Liver (tissue), 8 donors: ENCODE measurements at regions not wholly inside any gene's neighbourhood (a gene's known extent, or its start where the extent isn't known, plus 50 kb on each side); places are given as distances from the start of the nearest gene placed in this dataset.

Source experiments
- DNase-seq: peaks from one replicate; pipeline ENCODE4 v3.0.0-alpha.2; 2017; ENCODE audit warnings: low spot score
- H3K27ac ChIP-seq, 2 donors: one replicate each; pipeline ENCODE4 v1.7.0; 2013; ENCODE audit warnings: inconsistent platforms in 2 of 2, low read length in 2 of 2, control low read depth in 1 of 2, low read depth in 1 of 2, mild to moderate bottlenecking in 1 of 2
- H3K27me3 ChIP-seq, 4 donors: one replicate each; pipeline versions ENCODE4 v1.6.1 to v1.7.0; 2013; ENCODE audit warnings: low read length in 3 of 4, inconsistent platforms in 1 of 4, mild to moderate bottlenecking in 1 of 4, moderate library complexity in 1 of 4; ENCODE audit not compliant: control insufficient read depth in 4 of 4, insufficient read depth in 4 of 4
- H3K36me3 ChIP-seq, 4 donors: one replicate each; pipeline versions ENCODE4 v1.6.1 to v1.7.0; 2013; ENCODE audit warnings: low read length in 3 of 4, mild to moderate bottlenecking in 3 of 4, low read depth in 1 of 4, moderate library complexity in 1 of 4; ENCODE audit not compliant: control insufficient read depth in 4 of 4, insufficient read depth in 3 of 4
- H3K4me1 ChIP-seq, 4 donors: one replicate each; pipeline versions ENCODE4 v1.6.1 to v1.7.0; 2013; ENCODE audit warnings: low read length in 3 of 4, mild to moderate bottlenecking in 3 of 4, moderate library complexity in 1 of 4; ENCODE audit not compliant: control insufficient read depth in 4 of 4, insufficient read depth in 4 of 4
- H3K4me3 ChIP-seq, 3 donors: one replicate each; pipeline versions ENCODE4 v1.6.1 to v1.7.0; 2013; ENCODE audit warnings: low read length in 3 of 3, control low read depth in 1 of 3, low read depth in 1 of 3, mild to moderate bottlenecking in 1 of 3
- H3K9ac ChIP-seq, 2 donors: one replicate each; pipeline ENCODE4 v1.7.0; 2013; ENCODE audit warnings: low read length in 2 of 2, mild to moderate bottlenecking in 2 of 2, moderate library complexity in 2 of 2, control low read depth in 1 of 2, low read depth in 1 of 2
- H3K9me3 ChIP-seq, 4 donors: one replicate each; pipeline versions ENCODE4 v1.6.1 to v1.7.0; 2013; ENCODE audit warnings: low read length in 3 of 4; ENCODE audit not compliant: control insufficient read depth in 4 of 4
- ATF3 ChIP-seq: IDR thresholded peaks from 2 replicates; pipeline ENCODE4 v1.6.1; 2016; ENCODE audit warnings: antibody characterized with exemption
- CTCF ChIP-seq: fragments of 150-350 bp; IDR thresholded peaks from 2 replicates; pipeline ENCODE4 v1.5.1; 2017; ENCODE audit warnings: improper control_type of control experiment, low read depth, low read length; ENCODE audit not compliant: missing input control
- FOXA1 ChIP-seq: IDR thresholded peaks from 2 replicates; pipeline ENCODE4 v1.6.1; 2016; ENCODE audit warnings: antibody characterized with exemption
- FOXA2 ChIP-seq: IDR thresholded peaks from 2 replicates; pipeline ENCODE4 v1.6.1; 2016; ENCODE audit warnings: antibody characterized with exemption
- GABPA ChIP-seq, 2 donors: IDR thresholded peaks in 1 of 2; conservative IDR thresholded peaks in 1 of 2; 2 replicates each; pipeline ENCODE4 v1.6.1; 2016; ENCODE audit warnings: antibody characterized with exemption in 2 of 2, mild to moderate bottlenecking in 1 of 2, moderate library complexity in 1 of 2
- HNF4A ChIP-seq, 2 donors: conservative IDR thresholded peaks; 2 replicates each; pipeline ENCODE4 v1.6.1; 2016; ENCODE audit warnings: antibody characterized with exemption in 2 of 2, mild to moderate bottlenecking in 2 of 2
- HNF4G ChIP-seq: IDR thresholded peaks from 2 replicates; pipeline ENCODE4 v1.6.1; 2016; ENCODE audit warnings: antibody characterized with exemption
- JUND ChIP-seq, 2 donors: IDR thresholded peaks; 2 replicates each; pipeline ENCODE4 v1.6.1; 2016; ENCODE audit warnings: antibody characterized with exemption in 2 of 2
- MAX ChIP-seq: IDR thresholded peaks from 2 replicates; pipeline ENCODE4 v1.6.1; 2016; ENCODE audit warnings: antibody characterized with exemption
- NR2F2 ChIP-seq: IDR thresholded peaks from 2 replicates; pipeline ENCODE4 v1.6.1; 2016; ENCODE audit warnings: antibody characterized with exemption
- RAD21 ChIP-seq, 2 donors: IDR thresholded peaks; 2 replicates each; pipeline ENCODE4 v1.6.1; 2016; ENCODE audit warnings: antibody characterized with exemption in 2 of 2, mild to moderate bottlenecking in 2 of 2
- REST ChIP-seq: IDR thresholded peaks from 2 replicates; pipeline ENCODE4 v1.6.1; 2016; ENCODE audit warnings: antibody characterized with exemption, mild to moderate bottlenecking
- RXRA ChIP-seq, 2 donors: IDR thresholded peaks; 2 replicates each; pipeline ENCODE4 v1.6.1; 2017 to 2018; ENCODE audit warnings: antibody characterized with exemption in 2 of 2, mild to moderate bottlenecking in 1 of 2
- TAF1 ChIP-seq: conservative IDR thresholded peaks from 2 replicates; pipeline ENCODE4 v1.6.1; 2016; ENCODE audit warnings: antibody characterized with exemption, mild to moderate bottlenecking
- YY1 ChIP-seq: IDR thresholded peaks from 2 replicates; pipeline ENCODE4 v1.6.1; 2016; ENCODE audit warnings: antibody characterized with exemption, mild to moderate bottlenecking
- ZBTB33 ChIP-seq: IDR thresholded peaks from 2 replicates; pipeline ENCODE4 v1.6.1; 2016; ENCODE audit warnings: antibody characterized with exemption
- WGBS: extraction: QIAGEN DNeasy Blood & Tissue Kit; methylation state at CpG from one replicate; pipeline ENCODE4 v1.1.7; 2013; 5-methylcytosine and 5-hydroxymethylcytosine counted together
- donor health status: healthy.
- donor health status: healthy.
- donor health status: healthy.
- donor health status: healthy.
- donor health status: healthy.

GRCh38 chr13:40452038-40452666 is 214.3 kb downstream of the FOXO1 start:
- H3K9ac ChIP-seq, result no peak overlapping the region
- no peak for DNase-seq

More at GRCh38 chr13:40452038-40452666, 214.3 kb downstream of the FOXO1 start:
- no peak overlapping the region for H3K4me3 ChIP-seq
- no peaks in the 10 kb centered on the region for H3K27me3 ChIP-seq
- no peaks in the 10 kb centered on the region for H3K9me3 ChIP-seq
- no peak for TF ChIP-seq MAX
- no peak for TF ChIP-seq ZBTB33
- no peak for TF ChIP-seq ATF3
- TF ChIP-seq RAD21 (IDR thresholded peaks at IDR 0.05), result no peak
- TF ChIP-seq FOXA2, result no peak
- TF ChIP-seq JUND (IDR thresholded peaks at IDR 0.05), result no peak
- no peak for TF ChIP-seq FOXA1
- TF ChIP-seq RXRA (IDR thresholded peaks at IDR 0.05), result no peak
- no peak for TF ChIP-seq GABPA (IDR thresholded peaks at IDR 0.05 in 1 of 2, conservative IDR thresholded peaks at IDR 0.05 in 1 of 2)
- no peak for TF ChIP-seq HNF4G
- no peak for TF ChIP-seq TAF1
- TF ChIP-seq REST, result no peak
- no peak for TF ChIP-seq NR2F2
- no peak for TF ChIP-seq CTCF
- TF ChIP-seq YY1, result no peak
- no peak for TF ChIP-seq HNF4A (conservative IDR thresholded peaks at IDR 0.05)
- WGBS, result 84% methylated on average over 5 of the region's 5 CpGs
- H3K4me1 ChIP-seq, result peaks cover 2 to 12% (median 6%) of the 10 kb centered on the region in 4 donors
- H3K36me3 ChIP-seq, result no peaks in the 10 kb centered on the region
- no peak overlapping the region for H3K27ac ChIP-seq
